ENCODE measurements at regions not wholly inside any gene's neighbourhood (a gene's known extent, or its start where the extent isn't known, plus 50 kb on each side); places are given as distances from the start of the nearest gene placed in this dataset.
"Not testable (repeated sequence)": the region's sequence is repeated elsewhere in the genome, so short reads cannot be mapped to it uniquely, and the experiment has no call there.

GRCh38 chr3:76212679-76213078 is 427.3 kb upstream of the ZNF717 start:
- DNase-seq: no peak

GRCh38 chr3:76222201-76222600 is 436.9 kb upstream of the ZNF717 start:
- no peak for DNase-seq

DNA sequence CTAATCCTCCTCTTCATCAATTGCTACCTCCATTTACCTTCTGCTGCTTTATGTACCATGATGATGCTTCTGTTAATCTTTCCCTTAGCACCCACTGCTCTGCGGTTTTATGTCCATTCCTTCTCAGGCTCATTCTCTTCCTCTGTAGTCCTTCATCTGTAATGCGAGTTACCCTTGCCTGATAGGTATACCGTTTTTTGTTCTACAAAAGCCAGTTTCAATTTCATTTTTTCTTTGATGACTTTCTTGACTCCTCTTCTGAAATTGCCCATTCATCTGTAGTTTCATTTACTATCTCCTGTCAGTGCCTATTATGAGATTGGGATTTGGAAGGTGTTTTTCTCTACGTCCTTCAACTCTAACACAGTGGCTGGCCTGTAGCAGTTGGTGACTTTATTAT is 445.9 kb upstream of the ZNF717 start:
- no peak for DNase-seq

DNA sequence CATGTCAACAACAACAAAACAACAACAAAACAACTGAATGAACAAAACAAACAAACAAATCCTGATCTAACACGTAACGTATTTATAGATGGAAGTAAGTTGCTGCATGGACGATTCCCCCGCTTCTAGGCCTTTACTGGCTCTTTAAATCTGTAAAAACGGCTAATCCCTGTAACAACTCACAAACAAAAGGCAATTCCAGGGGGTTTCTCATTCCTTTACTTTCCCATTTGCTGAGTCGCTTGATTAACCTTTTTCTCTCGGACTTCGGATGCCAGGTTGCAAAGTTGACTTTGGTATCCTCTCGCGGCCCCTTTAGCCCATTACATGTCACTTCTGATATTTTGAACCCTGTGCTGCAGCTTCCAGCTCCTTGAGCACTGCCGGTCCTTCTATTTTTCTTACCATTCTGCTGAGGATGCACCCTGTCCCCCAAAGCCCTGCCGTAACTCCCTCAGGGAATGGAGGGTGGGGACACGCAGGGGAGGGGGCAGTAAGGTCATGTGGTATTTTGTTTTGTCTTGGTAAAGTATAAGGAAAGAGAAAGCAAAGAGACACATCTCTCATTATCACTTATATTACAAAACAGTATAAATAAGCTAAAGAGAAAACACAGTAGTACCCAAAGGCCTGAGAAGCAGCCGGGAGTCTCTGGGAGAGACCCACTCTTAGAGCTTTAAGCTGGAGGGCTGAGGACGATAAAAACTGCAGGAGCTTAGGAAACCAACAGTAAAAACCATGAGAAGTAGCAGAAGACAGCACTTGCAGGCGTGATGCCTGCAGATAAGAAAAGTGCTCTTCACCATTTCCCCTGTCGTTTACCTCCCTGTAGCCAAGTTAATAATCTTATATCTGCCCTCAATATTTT is 457.8 kb upstream of the ZNF717 start:
- DNase-seq: no peak

- no peak for DNase-seq
Measured at GRCh38 chr3:76245073-76245472, 459.7 kb upstream of the ZNF717 start.

- no peak for DNase-seq
Measured at GRCh38 chr3:76245622-76246021, 460.3 kb upstream of the ZNF717 start.

GRCh38 chr3:76264496-76264895 is 479.1 kb upstream of the ZNF717 start:
- no peak for DNase-seq

GRCh38 chr3:76264911-76265310 is 479.6 kb upstream of the ZNF717 start:
- DNase-seq: no peak

GRCh38 chr3:76266511-76266910 is 481.2 kb upstream of the ZNF717 start:
- DNase-seq: no peak

- no peak for DNase-seq
Measured at GRCh38 chr3:76267851-76268380, 482.6 kb upstream of the ZNF717 start.

DNA sequence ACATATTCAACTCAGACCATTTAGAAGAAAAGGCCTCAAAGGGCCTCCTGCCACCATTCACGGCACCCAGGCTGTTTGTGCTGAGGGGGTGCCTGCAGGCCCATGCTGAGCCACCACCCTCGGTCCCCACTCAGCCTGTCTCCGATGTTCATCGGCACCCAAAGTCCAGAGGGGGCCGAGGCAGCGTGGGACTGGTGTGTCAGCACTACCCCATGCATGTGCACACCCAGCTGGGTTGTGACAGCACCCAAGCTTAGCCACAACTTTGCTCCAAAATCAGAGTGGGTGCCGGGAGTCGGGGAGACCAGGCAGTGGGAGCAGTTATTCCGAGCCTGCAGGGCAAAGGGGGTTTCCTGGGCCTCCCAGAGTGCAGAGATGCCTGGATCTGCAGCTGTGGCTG is 508.5 kb upstream of the ZNF717 start:
- no peak for DNase-seq

DNA sequence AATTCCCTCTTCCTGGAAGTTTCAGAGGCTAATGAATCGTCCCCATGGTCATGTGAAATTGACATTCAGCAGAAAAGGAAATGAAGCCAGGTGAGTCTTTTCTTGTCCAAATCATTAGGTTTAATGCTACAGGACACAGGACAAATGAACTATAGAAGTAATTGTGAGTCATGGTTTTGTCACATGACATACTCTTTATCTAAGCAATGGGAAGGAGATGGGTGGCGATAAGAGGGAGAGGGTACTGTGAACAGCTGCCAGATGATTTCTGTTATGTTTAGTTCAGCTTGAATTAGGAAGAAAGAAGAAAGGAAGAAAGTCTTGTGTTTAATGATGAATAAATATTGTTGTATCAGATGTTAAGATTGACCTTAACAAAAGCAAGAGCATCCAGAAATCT is 515.4 kb upstream of the ZNF717 start:
- no peak for DNase-seq

DNA sequence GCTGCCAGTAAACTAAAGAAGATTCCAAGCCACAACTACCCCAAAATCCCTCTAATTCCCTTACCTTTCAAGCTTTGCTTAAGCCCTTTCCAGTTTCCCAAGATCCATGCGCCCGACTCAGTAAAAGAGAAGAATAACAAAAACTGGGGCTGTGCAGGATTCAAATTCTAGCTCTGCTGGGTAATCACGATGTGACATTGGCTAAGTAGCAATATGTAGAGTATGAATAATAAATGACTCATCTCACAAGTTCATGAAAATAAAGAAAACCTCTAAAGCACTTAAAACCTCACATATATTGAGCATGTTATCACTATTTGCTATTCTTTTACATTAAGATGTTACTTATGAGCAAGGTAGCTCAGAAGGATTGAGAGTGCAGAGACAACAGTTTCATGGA is 522.2 kb upstream of the ZNF717 start:
- DNase-seq: peak; percentile 7

GRCh38 chr3:76308541-76308940 is 523.2 kb upstream of the ZNF717 start:
- peak; percentile 19 for DNase-seq

- DNase-seq: no peak
Measured at GRCh38 chr3:76310089-76310488, 524.7 kb upstream of the ZNF717 start.

- no peak for DNase-seq
Measured at GRCh38 chr3:76310667-76311066, 525.3 kb upstream of the ZNF717 start.

DNA sequence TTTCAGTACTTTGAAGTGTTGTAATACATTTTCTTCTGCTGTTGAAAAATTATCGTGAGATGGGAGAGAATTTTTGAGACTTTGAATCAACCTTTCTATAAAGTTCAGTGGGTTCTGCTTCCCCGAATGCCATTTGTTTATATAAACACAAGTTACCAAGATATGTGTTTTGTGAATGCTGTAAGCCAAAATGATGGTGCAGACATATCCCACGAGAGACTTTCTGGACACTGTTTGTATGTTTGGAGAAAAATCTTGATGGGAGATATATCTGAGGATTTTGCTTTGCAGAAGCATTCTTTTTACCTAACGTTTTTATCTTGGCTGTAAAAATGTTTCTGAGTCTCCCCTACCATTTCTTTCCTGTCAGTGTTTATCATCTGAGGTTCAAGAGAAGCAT is 526.6 kb upstream of the ZNF717 start:
- DNase-seq: no peak

DNA sequence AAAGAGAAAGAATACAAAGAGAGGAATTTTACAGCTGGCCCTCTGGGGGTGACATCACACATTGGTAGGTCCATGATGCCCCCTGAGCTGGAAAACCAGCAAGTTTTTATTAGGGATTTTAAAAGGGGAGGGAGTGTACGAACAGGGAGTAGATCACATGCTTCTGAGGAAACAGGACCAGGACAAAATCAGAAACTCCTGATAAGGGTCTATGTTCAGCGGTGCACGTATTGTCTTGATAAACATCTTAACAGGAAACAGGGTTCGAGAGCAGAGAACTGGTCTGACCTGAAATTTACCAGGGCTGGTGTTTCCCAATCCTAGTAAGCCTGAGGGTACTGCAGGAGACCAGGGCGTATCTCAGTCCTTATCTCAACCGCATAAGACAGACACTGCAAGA is 530.6 kb upstream of the ZNF717 start:
- DNase-seq: not testable (repeated sequence)

GRCh38 chr3:76321614-76322013 is 536.3 kb upstream of the ZNF717 start:
- no peak for DNase-seq

DNA sequence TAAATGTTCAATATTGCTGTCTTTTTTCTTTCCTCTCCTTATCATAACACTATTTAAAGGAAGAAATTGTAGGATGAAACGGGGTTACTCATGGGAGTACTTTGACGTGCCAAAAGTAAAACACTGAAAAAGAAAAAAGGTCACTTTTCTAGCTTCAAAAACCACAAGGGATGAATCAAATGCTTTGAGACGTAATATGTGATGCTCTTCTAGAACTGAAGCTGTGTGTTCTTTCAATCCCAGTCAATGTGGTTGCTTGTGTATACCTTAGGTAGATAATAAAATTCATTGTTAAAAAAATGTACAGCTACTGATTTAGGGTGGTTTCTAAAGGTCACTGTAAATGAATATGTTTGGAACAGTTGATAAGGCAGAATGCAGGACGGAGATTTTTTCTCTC is 538.8 kb upstream of the ZNF717 start:
- DNase-seq: no peak

GRCh38 chr3:76345878-76346277 is 560.5 kb upstream of the ZNF717 start:
- no peak for DNase-seq

DNA sequence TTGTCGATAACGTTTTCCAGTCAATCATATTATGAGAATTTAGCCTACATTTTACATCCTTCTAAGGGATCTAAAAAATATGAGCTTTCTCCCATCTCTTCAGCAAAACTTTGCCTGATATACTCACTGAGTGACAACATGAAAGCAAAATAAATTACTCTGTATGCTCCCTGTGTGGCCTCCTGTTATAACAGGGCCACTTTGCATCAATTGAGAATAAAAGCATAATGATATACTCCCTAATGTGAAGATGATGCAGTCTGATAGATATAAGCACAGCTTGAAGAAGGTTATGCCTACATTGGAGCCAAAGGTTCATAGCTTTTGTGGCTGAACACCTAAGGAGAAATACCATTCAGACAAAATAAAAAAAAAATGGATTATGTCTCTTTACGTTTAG is 561.3 kb upstream of the ZNF717 start:
- DNase-seq: no peak

DNA sequence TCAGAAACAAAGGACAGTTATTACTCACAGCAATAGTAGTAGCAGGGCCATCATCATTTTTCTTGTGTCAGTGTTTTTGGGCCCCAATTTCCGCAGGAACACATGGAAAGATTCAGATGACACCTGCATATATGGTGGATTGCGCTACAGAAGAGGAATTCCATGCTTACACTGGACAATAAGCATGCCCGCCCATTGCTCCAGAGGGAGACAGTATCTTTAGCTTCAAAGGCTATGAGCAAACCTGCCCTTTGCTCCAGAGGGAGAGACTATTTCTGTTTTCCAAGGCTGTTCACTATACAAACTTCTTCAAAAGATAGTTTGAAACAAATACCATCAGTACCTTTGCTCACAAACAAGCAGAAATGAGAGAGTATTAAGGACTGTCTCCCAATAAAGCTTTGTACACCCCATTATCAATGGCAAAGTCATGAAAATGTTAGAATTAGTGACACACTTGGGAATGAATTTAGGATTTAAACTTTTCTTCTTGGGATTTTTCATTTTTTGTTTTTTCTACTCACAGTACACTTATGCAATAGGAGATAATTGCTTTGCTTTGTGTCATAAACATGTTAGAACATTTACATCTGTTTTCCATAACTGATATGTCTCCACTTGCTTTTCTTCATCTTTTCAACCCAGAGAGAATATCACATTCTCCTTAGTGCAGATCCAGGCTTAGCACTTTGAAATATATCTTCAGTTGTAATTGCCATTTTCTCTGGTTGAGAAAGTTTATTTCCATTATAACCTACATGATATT is 564.5 kb upstream of the ZNF717 start:
- no peak for DNase-seq

GRCh38 chr3:76352051-76352450 is 566.7 kb upstream of the ZNF717 start:
- no peak for DNase-seq
